OCI-LY7 (cell line): ENCODE measurements at regions not wholly inside any gene's neighbourhood (a gene's known extent, or its start where the extent isn't known, plus 50 kb on each side); places are given as distances from the start of the nearest gene placed in this dataset.

ENCODE experiments used
- BruUV-seq: library from RNA; stranded (reverse); fragments of 400-500 nt; replicated peaks from 2 replicates; lab custom pipeline; 2021; lab: Mats Ljungman, UMichigan
- CTCF ChIA-PET: fragments of 300-600 bp; sonication (Branson Sonifier 250); formaldehyde crosslinking; loops from one replicate; lab custom pipeline; 2022; ENCODE audit warnings: antibody characterized with exemption; ENCODE audit not compliant: unreplicated experiment; lab: Charles Lee
- POLR2A ChIA-PET: fragments of 300-600 bp; sonication (Branson Sonifier 250); formaldehyde crosslinking; loops from one replicate; lab custom pipeline; 2022; ENCODE audit warnings: antibody characterized with exemption; lab: Charles Lee
- DNase-seq: peaks from one replicate; pipeline ENCODE4 v3.0.0-alpha.2; 2015; ENCODE audit warnings: low spot score
- H2AFZ ChIP-seq: fragments of 200-600 bp; sonication (generic), shearing (Covaris generic); 2 replicates; pipeline ENCODE4 v1.6.1; 2014; ENCODE audit warnings: mild to moderate bottlenecking, antibody characterized with exemption, low read length, moderate library complexity
- H3K27ac ChIP-seq: fragments of 200-600 bp; sonication (generic); 2 replicates; pipeline ENCODE4 v1.5.1; 2014; ENCODE audit warnings: mixed run types, low read depth, mild to moderate bottlenecking, moderate library complexity, low read length, inconsistent platforms; ENCODE audit not compliant: poor library complexity, severe bottlenecking
- H3K36me3 ChIP-seq: fragments of 200-600 bp; sonication (generic); 2 replicates; pipeline ENCODE4 v1.6.1; 2014; ENCODE audit warnings: mild to moderate bottlenecking, antibody characterized with exemption, low read length, moderate library complexity, mixed read lengths; ENCODE audit not compliant: insufficient read depth
- H3K4me1 ChIP-seq: fragments of 200-600 bp; sonication (generic); 2 replicates; pipeline ENCODE4 v1.5.1; 2014; ENCODE audit warnings: mild to moderate bottlenecking, low read length; ENCODE audit not compliant: insufficient read depth, poor library complexity, severe bottlenecking
- H3K4me2 ChIP-seq: fragments of 200-600 bp; sonication (generic); 2 replicates; pipeline ENCODE4 v1.6.1; 2014; ENCODE audit warnings: mild to moderate bottlenecking, low read length
- H3K4me3 ChIP-seq: fragments of 200-600 bp; sonication (generic); 2 replicates; pipeline ENCODE4 v1.5.1; 2014; ENCODE audit warnings: mild to moderate bottlenecking, low read depth, low read length; ENCODE audit not compliant: poor library complexity, severe bottlenecking
- H3K79me2 ChIP-seq: fragments of 200-600 bp; sonication (generic); 2 replicates; pipeline ENCODE4 v1.6.1; 2016; ENCODE audit warnings: low read depth, mild to moderate bottlenecking, low read length, moderate library complexity, mixed read lengths; ENCODE audit not compliant: insufficient read depth
- H3K9me2 ChIP-seq: fragments of 200-600 bp; sonication (generic); 2 replicates; pipeline ENCODE4 v1.6.1; 2016; ENCODE audit warnings: mild to moderate bottlenecking, low read length, mixed read lengths; ENCODE audit not compliant: insufficient read depth
- H3K9me3 ChIP-seq: fragments of 200-600 bp; sonication (generic); 2 replicates; pipeline ENCODE4 v1.6.1; 2014; ENCODE audit warnings: mild to moderate bottlenecking, mixed run types, low read length, mixed read lengths
- H4K20me1 ChIP-seq: fragments of 200-600 bp; sonication (generic); 2 replicates; pipeline ENCODE4 v1.6.1; 2014; ENCODE audit warnings: mild to moderate bottlenecking, antibody characterized with exemption, low read length, moderate library complexity, mixed read lengths; ENCODE audit not compliant: insufficient read depth
- EZH2phosphoT487 ChIP-seq: fragments of 200-600 bp; sonication (generic); IDR thresholded peaks from 2 replicates; pipeline ENCODE4 v1.6.1; 2018; ENCODE audit warnings: low read depth, borderline replicate concordance, mild to moderate bottlenecking, mixed run types, antibody characterized with exemption, low read length, moderate library complexity, mixed read lengths
- intact Hi-C: fragments of 100-400 bp; cut with micrococcal nuclease; formaldehyde crosslinking; loops from one replicate; pipeline ENCODE4 v1.10.0; 2022; ENCODE audit not compliant: unreplicated experiment
- TF ChIP-seq, protein P1 (sequence below): fragments of 200-600 bp; sonication (generic); conservative IDR thresholded peaks from 2 replicates; pipeline ENCODE4 v1.5.1; 2014; ENCODE audit warnings: mild to moderate bottlenecking, antibody characterized with exemption, low read length, moderate library complexity, mixed read lengths

DNA sequence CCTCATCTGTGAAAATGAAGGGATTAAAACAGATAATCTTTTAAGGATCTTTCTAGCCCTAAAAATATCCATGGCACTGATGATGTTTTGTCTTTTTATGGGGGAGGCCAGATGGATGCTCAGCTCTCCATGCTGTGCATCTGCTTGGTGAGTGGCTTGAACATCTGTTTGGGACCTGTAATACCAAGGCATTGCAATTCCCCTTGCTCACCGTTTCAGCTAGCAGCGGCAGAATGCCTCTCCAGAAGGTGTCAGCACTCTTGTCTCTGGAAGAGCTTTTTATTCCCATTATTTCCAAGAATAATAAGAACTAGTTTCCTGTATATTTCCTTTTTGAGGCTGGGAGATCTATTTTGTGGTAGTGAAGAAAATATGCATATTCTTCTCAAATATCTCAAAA, 151.9 kb upstream of the ANK2 start:
- H2AFZ ChIP-seq = no peak overlapping the region
- TF ChIP-seq EZH2phosphoT487 = no peak
- TF ChIP-seq, protein P1, sequence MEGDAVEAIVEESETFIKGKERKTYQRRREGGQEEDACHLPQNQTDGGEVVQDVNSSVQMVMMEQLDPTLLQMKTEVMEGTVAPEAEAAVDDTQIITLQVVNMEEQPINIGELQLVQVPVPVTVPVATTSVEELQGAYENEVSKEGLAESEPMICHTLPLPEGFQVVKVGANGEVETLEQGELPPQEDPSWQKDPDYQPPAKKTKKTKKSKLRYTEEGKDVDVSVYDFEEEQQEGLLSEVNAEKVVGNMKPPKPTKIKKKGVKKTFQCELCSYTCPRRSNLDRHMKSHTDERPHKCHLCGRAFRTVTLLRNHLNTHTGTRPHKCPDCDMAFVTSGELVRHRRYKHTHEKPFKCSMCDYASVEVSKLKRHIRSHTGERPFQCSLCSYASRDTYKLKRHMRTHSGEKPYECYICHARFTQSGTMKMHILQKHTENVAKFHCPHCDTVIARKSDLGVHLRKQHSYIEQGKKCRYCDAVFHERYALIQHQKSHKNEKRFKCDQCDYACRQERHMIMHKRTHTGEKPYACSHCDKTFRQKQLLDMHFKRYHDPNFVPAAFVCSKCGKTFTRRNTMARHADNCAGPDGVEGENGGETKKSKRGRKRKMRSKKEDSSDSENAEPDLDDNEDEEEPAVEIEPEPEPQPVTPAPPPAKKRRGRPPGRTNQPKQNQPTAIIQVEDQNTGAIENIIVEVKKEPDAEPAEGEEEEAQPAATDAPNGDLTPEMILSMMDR = no peak
- H3K36me3 ChIP-seq = no peaks in the 10 kb centered on the region
- H3K4me2 ChIP-seq = no peak overlapping the region
- intact Hi-C loops = no loop called here
- H3K9me2 ChIP-seq = no peaks in the 10 kb centered on the region
- no peaks in the 10 kb centered on the region for H3K9me3 ChIP-seq
- no peak overlapping the region for H3K27ac ChIP-seq
- no peaks in the 10 kb centered on the region for H3K4me1 ChIP-seq
- no peaks in the 10 kb centered on the region for H4K20me1 ChIP-seq
- ChIA-PET CTCF (no interaction called here), POLR2A (no interaction called here)
- H3K79me2 ChIP-seq = no peaks in the 10 kb centered on the region
- no TSS peak for BruUV-seq
- DNase-seq = no peak
- H3K4me3 ChIP-seq = no peak overlapping the region

DNA sequence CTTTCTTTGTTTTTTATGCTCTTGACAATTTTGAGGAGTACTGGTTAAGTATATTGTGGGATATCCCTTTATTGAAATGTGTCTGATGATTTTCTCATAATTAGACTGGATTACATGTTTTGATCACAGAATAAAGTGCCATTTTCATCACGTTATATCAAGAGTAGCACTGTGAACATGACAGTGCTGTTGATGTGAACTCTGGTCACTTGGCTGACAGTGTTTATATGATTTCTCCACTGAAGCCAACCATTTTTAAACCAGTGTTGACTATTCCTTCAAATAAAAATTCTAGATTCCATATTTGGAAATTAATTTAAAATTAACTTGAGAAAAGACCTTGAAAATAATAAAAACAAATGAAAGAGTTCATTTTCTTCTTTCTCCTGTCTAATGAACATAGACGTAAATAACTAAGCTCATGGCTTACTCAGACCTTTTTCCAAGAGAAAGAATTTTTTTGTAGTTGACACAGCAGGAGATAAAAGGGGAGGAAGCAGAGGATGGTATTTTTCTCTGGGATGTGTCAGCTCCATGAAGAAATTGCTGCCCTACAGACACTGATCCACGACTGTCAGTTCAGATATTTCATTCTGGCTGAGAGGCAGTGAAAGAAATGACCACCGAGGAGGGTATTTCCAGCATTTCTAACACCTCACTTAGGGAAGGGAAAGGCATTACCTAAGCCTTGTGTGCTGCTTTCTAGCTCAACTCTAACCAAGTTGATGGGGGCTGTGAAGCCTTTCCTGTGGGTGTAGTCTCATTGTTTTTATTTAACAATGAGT, 150.9 kb upstream of the ANK2 start:
- no peaks in the 10 kb centered on the region for H4K20me1 ChIP-seq
- no peaks in the 10 kb centered on the region for H3K4me1 ChIP-seq
- POLR2A ChIA-PET = no interaction called here
- no peak overlapping the region for H3K4me3 ChIP-seq
- BruUV-seq = no TSS peak
- CTCF ChIA-PET = no interaction called here
- no peaks in the 10 kb centered on the region for H3K9me2 ChIP-seq
- TF ChIP-seq EZH2phosphoT487 = no peak
- TF ChIP-seq, protein P1 = no peak
- no peaks in the 10 kb centered on the region for H3K36me3 ChIP-seq
- H3K4me2 ChIP-seq = no peak overlapping the region
- DNase-seq = no peak
- H3K79me2 ChIP-seq = no peaks in the 10 kb centered on the region
- no peak overlapping the region for H2AFZ ChIP-seq
- no peak overlapping the region for H3K27ac ChIP-seq
- intact Hi-C loops = no loop called here
- H3K9me3 ChIP-seq = no peaks in the 10 kb centered on the region

DNA sequence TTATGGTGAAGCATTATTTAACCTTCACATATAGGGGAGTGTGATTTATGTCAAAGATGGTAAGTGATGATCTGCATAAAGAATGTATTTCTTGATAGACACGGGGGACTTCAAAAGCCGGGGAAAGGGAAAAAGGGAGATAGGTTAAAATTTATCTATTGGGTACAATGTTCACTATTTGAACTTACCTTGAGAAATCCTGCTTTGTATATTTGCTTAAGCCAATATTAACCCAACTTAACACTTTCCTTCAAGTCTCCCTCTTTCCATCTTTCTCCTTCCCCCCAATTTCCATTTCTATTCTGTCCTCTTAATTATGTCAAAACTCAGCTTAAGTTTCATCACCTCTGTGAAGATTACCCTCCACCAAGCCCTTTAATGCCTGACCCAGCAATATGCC, 149.0 kb upstream of the ANK2 start:
- Histone ChIP-seq H3K27ac (no peak overlapping the region), H3K4me1 (no peaks in the 10 kb centered on the region), H3K4me2 (no peak overlapping the region), H3K36me3 (no peaks in the 10 kb centered on the region), H2AFZ (no peak overlapping the region), H4K20me1 (no peaks in the 10 kb centered on the region), H3K4me3 (no peak overlapping the region), H3K79me2 (no peaks in the 10 kb centered on the region), H3K9me3 (no peaks in the 10 kb centered on the region), H3K9me2 (no peaks in the 10 kb centered on the region)
- ChIA-PET POLR2A (no interaction called here), CTCF (no interaction called here)
- DNase-seq = no peak
- no peak for TF ChIP-seq EZH2phosphoT487
- TF ChIP-seq, protein P1 = no peak
- BruUV-seq = no TSS peak
- intact Hi-C loops = no loop called here
